T-helper 17 cell (primary cell): ENCODE measurements at regions not wholly inside any gene's neighbourhood (a gene's known extent, or its start where the extent isn't known, plus 50 kb on each side); places are given as distances from the start of the nearest gene placed in this dataset.

Source experiments
- ATAC-seq: fragments of 150-1000 bp; cut with Tn5 transposase; 2 replicates; pipeline ENCODE4 v1.10.0; 2021; ENCODE audit warnings: mild to moderate bottlenecking, moderate library complexity
- DNase-seq, 3 donors: peaks; one replicate each; pipeline versions ENCODE4 v3.0.0 to v3.0.0-alpha.2; 2020 to 2021
- H3K9me3 ChIP-seq: one replicate; pipeline ENCODE4 v1.7.0; 2013; ENCODE audit warnings: low read length, mild to moderate bottlenecking; ENCODE audit not compliant: control insufficient read depth, poor library complexity, severe bottlenecking
- H3K27ac Mint-ChIP-seq: one replicate; pipeline ENCODE4 v1.8.0; 2022; ENCODE audit warnings: mild to moderate bottlenecking, moderate library complexity, mixed read lengths
- H3K27me3 Mint-ChIP-seq: one replicate; pipeline ENCODE4 v1.8.0; 2022; ENCODE audit warnings: mixed read lengths
- H3K36me3 Mint-ChIP-seq: one replicate; pipeline ENCODE4 v1.8.0; 2022; ENCODE audit warnings: low read depth, mixed read lengths
- H3K4me1 Mint-ChIP-seq: one replicate; pipeline ENCODE4 v1.8.0; 2022; ENCODE audit warnings: mild to moderate bottlenecking, mixed read lengths
- H3K4me3 Mint-ChIP-seq: one replicate; pipeline ENCODE4 v1.8.0; 2022; ENCODE audit warnings: mild to moderate bottlenecking, moderate library complexity, mixed read lengths

DNA sequence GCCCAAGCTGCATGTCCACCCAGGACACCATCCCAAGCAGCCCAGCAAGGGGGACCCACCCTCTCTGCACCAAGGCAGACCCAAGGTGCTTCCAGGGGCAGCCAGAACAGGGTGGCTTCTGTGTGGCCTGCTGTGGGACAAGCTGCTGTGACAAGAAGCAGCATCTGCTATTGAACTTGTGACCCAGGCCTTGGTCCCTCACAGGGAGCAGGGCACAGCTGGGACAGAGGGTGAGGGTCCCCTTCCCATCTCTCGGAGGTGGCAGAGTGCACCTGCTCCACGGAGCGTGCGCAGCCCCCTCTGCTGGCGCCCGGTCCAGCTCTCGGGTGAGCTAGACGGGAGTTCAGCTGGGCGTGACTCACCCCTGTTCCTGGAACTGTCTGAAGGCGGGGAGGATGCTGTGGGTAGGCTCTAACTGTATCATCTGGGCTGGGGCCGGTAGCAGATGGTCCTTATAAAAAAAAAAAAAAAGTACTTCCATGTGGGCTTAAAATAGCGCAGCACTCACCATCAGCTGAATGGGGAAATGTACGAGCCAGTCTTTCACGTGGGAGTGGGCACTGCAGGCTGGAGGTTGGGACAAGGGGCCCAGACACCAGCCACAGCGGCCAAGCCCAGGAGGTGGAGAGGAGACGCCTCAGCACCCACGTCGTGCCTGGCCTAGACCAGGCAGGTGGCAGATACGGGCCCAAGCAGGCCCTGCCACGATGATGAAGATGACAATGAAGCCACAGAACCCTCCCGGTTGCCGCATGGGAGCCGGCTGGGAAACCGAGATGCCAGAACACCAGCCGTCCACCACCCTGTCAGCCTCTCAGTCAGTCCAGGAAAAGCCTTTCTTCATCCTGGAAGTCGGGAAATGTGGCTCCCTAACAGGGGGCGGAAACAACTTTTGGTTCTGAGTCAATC is 136.8 kb upstream of the ID2 start:
- peak overlapping the region; percentile 86 for H3K4me3 Mint-ChIP-seq
- H3K4me1 Mint-ChIP-seq, result peaks cover 65% of the 10 kb centered on the region
- peak; percentile 61 to 77 (median 66) for DNase-seq
- peak overlapping the region; percentile 98 for H3K27ac Mint-ChIP-seq
- peak; percentile 83 for ATAC-seq
- H3K9me3 ChIP-seq, result no peaks in the 10 kb centered on the region
- H3K27me3 Mint-ChIP-seq, result no peaks in the 10 kb centered on the region
- H3K36me3 Mint-ChIP-seq, result no peaks in the 10 kb centered on the region

DNA sequence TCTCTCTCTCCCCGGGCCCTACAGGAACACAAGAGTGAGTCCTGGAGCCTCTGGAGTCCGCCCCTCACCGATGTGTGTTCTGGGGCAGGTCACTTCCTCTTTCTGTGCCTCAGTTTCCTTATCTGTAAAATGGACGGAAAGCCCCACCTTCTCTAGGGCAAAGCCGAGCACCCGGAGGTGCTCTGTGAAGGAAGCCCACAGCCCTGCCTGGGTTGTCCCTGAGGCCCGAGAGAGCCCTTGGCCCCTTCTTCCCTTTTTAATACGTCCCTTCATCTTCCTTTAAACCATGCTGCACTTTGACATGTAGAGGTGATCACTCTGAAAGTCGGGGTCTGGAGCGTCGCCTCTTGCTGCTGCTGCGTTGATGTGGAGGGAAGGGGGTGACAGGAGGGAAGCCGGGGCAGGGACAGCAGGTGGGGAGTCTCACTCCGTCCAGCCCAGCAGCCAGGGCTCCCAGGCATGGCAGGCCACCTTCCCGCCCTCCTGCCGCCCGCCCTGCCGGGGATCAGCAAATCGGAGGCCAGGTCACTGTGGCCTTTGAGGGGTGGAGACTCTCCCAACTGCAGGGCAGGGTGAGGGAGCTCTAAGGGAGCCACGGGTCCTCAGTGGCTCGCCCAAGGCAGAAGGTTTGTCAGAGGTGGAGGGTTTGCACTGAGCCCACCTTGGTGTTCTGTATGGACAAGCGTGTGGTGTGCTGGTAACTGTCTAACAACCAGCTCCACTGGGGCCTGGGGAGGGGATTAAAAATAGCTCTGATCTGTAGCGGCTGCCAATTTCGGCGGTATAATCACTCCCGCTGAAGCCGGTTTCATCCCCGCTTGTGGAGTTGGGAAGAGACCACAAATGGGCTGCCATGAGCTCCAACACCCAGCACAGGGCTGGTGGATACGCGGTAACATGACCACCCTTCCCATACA is 135.9 kb upstream of the ID2 start:
- Mint-ChIP-seq H3K27me3 (no peaks in the 10 kb centered on the region), H3K36me3 (no peaks in the 10 kb centered on the region), H3K27ac (peak overlapping the region; percentile 98), H3K4me3 (peak overlapping the region; percentile 42), H3K4me1 (peaks cover 56% of the 10 kb centered on the region)
- no peak for ATAC-seq
- H3K9me3 ChIP-seq, result no peaks in the 10 kb centered on the region
- no peak for DNase-seq

DNA sequence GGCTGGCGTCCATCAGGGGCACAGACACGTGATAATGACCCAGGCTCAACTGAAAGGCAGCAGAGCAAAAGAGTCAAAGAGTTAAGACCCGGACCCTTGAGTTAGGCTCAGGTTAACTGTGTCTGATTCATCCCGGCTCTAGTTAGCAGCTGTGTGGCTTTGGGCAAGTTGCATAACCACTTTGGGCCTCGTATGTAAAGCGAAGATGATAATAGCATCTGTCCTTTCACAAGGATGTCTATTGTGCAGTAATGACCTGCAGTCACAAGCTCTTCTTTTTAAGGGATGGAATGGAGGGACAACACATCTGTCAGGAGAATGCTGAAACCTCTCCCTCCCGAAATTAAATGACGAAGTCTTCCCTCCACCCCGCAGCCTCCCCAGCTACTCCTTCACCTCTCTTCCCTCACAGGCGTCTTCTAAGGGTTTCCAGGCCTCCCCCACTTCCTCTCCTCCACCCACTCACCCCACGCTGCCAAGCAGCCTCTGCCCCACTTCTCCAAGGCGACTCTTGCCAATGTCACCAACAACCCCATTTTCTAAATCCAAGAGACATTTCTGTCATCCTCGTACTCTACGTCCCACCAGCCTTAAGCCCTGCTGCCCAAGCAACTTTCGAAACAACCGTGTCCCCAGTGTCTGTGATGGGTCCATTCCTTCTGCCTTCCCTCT is 135.1 kb upstream of the ID2 start:
- DNase-seq, result no peak
- H3K4me3 Mint-ChIP-seq, result peak overlapping the region; percentile 42
- no peak for ATAC-seq
- no peaks in the 10 kb centered on the region for H3K9me3 ChIP-seq
- H3K27ac Mint-ChIP-seq, result peak overlapping the region; percentile 87
- H3K4me1 Mint-ChIP-seq, result peaks cover 53% of the 10 kb centered on the region
- no peaks in the 10 kb centered on the region for H3K36me3 Mint-ChIP-seq
- H3K27me3 Mint-ChIP-seq, result no peaks in the 10 kb centered on the region

DNA sequence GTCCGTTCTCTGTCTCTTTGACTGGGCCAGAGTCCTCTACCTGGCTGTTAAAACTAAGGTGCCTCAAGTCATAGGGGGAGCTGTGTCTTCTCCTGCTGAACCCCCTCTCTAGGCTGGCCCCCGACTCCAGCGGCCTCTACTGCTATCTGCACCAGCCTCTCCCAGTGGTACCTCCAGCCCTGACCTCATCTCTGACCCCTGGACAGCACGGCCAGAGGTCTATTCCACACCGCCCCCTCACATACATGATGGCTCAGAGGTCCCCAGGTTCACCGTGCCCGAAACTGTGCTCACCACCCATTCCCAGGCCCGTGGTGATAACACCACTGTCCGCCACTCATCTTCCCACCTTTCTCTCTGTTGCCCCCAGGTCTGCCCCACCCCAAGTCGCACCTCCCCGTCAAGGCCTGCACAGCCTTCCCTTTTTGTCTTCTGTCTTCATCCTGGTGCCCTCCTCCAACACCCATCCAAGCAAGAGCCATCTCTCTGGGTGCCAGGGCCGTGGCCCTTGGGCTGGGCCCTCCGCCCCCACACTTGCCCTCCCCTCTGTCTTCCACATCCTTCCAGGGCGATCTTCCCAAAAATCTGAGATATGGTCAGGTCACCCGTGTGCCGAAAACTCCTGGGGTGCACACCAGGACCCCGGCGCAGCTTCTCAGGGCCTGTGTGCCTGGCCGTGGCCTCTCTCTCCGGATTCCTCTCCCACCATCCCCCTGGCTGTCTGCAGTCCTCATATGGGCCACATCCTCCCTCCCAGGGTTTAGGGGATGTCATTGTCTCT is 134.4 kb upstream of the ID2 start:
- H3K4me3 Mint-ChIP-seq, result peak overlapping the region; percentile 42
- no peaks in the 10 kb centered on the region for H3K27me3 Mint-ChIP-seq
- H3K4me1 Mint-ChIP-seq, result peaks cover 50% of the 10 kb centered on the region
- H3K27ac Mint-ChIP-seq, result peak overlapping the region; percentile 87
- no peaks in the 10 kb centered on the region for H3K9me3 ChIP-seq
- ATAC-seq (no peak), DNase-seq (no peak)
- no peaks in the 10 kb centered on the region for H3K36me3 Mint-ChIP-seq

DNA sequence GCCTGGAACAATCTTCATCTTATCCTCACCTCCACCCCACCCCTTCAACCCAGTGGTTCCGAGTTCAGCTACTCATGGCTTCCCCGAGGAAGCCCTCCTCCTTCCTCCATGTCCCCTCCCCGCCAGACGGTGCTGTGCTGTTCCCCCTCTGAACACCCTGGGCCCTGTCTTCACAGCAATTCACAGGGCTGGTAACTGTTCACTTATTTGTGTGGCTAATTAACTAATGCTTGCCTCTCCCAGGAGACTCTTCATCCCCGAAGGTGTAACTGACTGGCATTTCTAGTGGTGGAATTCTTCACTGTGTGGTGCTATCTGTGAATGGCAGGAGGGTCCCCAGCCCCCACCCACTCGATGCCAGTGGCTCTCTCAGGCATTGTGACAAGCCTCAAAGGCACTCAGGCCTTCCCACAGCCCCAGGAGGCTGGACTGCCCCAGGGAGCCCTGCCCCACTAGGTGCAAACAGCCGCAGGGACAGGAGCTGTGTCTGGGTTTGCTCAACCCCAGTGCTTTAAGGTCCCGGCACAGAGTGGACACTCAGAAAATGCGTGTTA is 133.7 kb upstream of the ID2 start:
- DNase-seq (no peak), ATAC-seq (no peak)
- H3K9me3 ChIP-seq, result no peaks in the 10 kb centered on the region
- H3K27ac Mint-ChIP-seq, result peak overlapping the region; percentile 76
- no peaks in the 10 kb centered on the region for H3K27me3 Mint-ChIP-seq
- no peaks in the 10 kb centered on the region for H3K36me3 Mint-ChIP-seq
- peaks cover 44% of the 10 kb centered on the region for H3K4me1 Mint-ChIP-seq
- no peak overlapping the region for H3K4me3 Mint-ChIP-seq

DNA sequence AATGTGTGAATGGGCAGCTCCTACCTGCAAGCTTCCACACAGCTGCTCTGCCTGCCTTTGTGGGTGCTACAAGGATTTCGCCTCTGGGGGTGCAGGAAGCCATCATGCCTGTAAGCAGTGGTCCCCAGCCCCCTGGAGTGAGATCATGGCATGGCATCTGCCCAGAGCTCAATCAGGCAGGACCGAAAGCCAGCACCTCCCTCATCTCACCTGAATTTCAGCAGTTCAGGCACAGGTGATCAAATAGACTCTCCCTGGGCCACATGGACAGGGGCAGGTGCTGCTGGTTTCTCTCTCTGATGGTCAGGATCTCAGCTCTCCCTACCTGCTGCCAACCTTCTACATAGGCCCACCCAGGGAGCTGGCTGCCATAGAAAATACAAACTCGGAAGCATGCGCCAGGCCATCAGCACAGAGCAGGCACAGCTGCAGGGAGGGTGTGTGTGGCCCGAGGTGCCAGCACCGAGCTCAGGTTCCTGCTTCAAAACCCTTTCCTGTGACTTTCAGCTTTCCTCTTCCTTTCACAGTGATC is 133.2 kb upstream of the ID2 start:
- Mint-ChIP-seq H3K4me1 (peaks cover 40% of the 10 kb centered on the region), H3K36me3 (no peaks in the 10 kb centered on the region), H3K27me3 (no peaks in the 10 kb centered on the region), H3K4me3 (peak overlapping the region; percentile 36), H3K27ac (peak overlapping the region; percentile 76)
- DNase-seq (no peak), ATAC-seq (no peak)
- H3K9me3 ChIP-seq, result no peaks in the 10 kb centered on the region

DNA sequence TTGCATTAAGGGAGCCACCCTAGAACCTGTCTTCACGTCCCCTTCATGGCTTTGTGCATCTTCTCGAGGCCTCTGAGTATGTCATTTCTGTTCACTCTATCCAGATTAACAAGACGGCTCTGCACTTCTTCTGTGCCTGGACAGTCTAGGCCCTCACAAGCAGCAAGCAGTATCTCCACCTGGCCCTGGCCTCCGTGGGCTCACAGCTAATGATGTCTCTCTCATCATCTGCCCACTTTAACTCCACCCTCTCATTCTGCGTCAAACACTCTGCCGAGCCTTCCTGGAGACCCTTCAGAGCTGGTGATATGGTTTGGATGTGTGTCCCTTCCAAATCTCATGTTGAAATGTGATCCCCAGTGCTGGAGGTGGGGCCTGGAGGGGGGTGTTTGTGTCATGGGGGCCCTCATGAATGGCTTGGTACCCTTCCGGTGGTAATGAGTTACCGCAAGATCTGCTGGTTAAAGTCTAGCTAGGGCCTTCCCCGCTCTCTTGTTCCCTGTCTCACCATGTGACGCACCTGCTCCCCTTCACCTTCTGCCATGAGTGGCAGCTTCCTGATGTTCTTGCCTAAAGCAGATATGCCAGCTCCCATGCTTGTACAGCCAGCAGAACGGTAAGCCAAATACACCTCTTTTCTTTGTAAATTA is 132.5 kb upstream of the ID2 start:
- Mint-ChIP-seq H3K36me3 (no peaks in the 10 kb centered on the region), H3K4me3 (peak overlapping the region; percentile 36), H3K27ac (peak overlapping the region; percentile 79), H3K27me3 (no peaks in the 10 kb centered on the region), H3K4me1 (peaks cover 35% of the 10 kb centered on the region)
- no peak for DNase-seq
- no peak for ATAC-seq
- no peaks in the 10 kb centered on the region for H3K9me3 ChIP-seq

DNA sequence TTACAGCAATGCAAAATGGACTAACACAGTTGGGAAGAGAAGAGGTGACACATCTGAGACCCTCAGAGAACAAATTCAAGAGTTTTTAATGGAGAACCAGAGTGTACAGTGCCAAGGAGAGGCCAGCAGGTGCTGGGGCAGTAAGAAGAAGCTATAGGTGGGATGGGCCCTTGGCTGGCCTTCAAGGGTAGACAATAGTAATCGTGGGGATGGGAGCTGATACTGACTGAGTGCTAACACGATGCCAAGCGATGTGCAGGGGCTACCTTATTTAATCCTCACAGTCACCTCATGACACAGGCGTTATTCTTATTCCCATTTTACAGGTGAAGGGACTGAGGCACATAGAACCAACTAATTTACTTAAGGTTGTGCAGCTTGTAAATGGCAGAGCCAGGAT is 131.9 kb upstream of the ID2 start:
- no peak for DNase-seq
- H3K36me3 Mint-ChIP-seq, result no peaks in the 10 kb centered on the region
- H3K9me3 ChIP-seq, result no peaks in the 10 kb centered on the region
- ATAC-seq, result no peak
- H3K4me1 Mint-ChIP-seq, result peaks cover 31% of the 10 kb centered on the region
- H3K4me3 Mint-ChIP-seq, result no peak overlapping the region
- H3K27ac Mint-ChIP-seq, result peak overlapping the region; percentile 79
- H3K27me3 Mint-ChIP-seq, result no peaks in the 10 kb centered on the region

DNA sequence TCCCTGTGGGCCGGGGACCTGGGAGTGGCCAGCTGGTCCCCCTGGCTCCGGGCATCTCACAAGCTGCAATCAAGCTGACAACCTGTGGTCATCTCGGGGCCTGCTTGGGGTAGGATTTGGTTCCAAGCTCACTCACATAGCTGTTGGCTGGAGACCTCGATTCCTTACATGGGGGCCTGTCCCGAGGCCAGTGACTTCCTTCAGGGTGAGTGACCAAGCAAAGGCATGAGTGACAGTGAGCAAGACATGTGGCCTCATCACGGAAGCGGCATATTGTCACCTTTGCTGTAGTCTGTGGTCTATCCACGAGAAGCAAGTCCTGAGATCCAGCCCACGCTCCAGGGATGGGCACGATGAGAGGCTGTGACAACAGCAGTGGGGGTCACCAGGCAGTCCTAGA is 131.4 kb upstream of the ID2 start:
- H3K27me3 Mint-ChIP-seq, result no peaks in the 10 kb centered on the region
- ATAC-seq (no peak), DNase-seq (no peak)
- H3K4me1 Mint-ChIP-seq, result peaks cover 27% of the 10 kb centered on the region
- H3K4me3 Mint-ChIP-seq, result no peak overlapping the region
- no peaks in the 10 kb centered on the region for H3K9me3 ChIP-seq
- H3K27ac Mint-ChIP-seq, result peak overlapping the region; percentile 79
- no peaks in the 10 kb centered on the region for H3K36me3 Mint-ChIP-seq

DNA sequence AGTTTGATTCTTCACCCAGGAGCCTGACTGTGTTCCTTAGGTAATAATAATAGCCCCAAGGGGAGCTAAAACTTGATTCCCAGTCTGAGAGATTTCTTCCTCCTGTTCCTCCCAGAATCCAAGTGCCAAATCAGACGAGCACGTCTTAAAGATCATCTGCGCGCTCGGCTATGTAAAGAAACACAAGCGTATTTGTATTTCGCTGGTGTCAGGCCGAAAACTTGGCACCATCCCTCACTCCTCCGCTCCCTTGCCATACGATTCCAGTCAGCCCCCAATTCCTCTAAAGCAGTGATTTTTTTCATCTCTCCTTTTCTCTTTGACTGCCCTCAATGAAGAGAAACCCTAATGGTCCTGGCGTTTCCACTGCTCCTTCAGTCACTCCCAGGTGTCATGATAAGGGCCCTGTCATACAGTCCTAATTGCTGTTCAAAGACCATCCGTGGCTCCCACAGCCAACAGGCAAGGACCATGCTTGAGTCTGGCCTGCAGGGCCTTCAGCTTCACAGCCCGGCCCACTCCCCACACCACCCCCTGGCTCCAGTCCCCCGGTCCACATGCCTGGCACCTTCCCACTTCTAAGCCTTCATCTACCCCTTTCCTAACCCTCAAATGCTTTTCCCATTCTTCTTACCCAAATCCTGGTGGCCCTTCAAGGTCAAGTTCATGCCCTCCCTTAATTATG is 130.8 kb upstream of the ID2 start:
- DNase-seq (no peak), ATAC-seq (no peak)
- H3K9me3 ChIP-seq, result no peaks in the 10 kb centered on the region
- Mint-ChIP-seq H3K36me3 (no peaks in the 10 kb centered on the region), H3K4me1 (peaks cover 27% of the 10 kb centered on the region), H3K27ac (no peak overlapping the region), H3K27me3 (no peaks in the 10 kb centered on the region), H3K4me3 (no peak overlapping the region)

DNA sequence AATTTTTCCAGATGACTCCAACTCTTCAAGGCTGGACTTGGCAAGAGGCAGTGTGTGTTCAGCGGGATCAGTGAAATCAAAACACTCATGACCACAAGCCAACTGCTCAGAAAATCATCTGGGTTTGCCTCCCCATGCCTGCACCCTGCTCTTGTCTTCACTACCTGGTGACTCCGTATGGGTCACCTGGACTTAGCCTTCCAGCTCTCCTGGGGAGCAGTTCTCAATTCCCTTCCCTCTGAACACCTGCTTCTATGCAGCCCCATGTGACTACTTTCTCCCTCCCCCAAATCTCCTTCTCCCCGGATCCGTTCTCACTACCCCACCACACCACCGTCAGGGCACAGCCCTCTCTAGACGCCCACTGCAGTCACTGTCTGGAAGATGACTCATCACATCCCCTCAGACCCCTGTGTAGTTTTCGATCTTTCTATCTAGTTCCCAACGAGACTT is 130.2 kb upstream of the ID2 start:
- Mint-ChIP-seq H3K36me3 (no peaks in the 10 kb centered on the region), H3K27ac (no peak overlapping the region), H3K27me3 (no peaks in the 10 kb centered on the region), H3K4me3 (no peak overlapping the region), H3K4me1 (peaks cover 25% of the 10 kb centered on the region)
- DNase-seq, result no peak
- no peak for ATAC-seq
- no peaks in the 10 kb centered on the region for H3K9me3 ChIP-seq
